Progenitor cell of endocrine pancreas (in vitro differentiated cells): ENCODE measurements at regions not wholly inside any gene's neighbourhood (a gene's known extent, or its start where the extent isn't known, plus 50 kb on each side); places are given as distances from the start of the nearest gene placed in this dataset.
A peak's percentile ranks its signal among the peaks of the same experiment; 100 is the strongest.

Source experiments
- DNase-seq: peaks from one replicate; pipeline ENCODE4 v3.0.0; 2021; ENCODE audit warnings: low spot score; ENCODE audit not compliant: unreplicated experiment
- H3K27ac Mint-ChIP-seq: 2 replicates; pipeline ENCODE4 v1.8.0; 2021; ENCODE audit warnings: mild to moderate bottlenecking, moderate library complexity, mixed read lengths
- H3K27me3 Mint-ChIP-seq: 2 replicates; pipeline ENCODE4 v1.8.0; 2021; ENCODE audit warnings: mixed read lengths
- H3K36me3 Mint-ChIP-seq: 2 replicates; pipeline ENCODE4 v1.8.0; 2022; ENCODE audit warnings: mixed read lengths; ENCODE audit not compliant: insufficient read depth
- H3K4me1 Mint-ChIP-seq: 2 replicates; pipeline ENCODE4 v1.8.0; 2021; ENCODE audit warnings: low read depth, mixed read lengths
- H3K4me3 Mint-ChIP-seq: 2 replicates; pipeline ENCODE4 v1.8.0; 2021; ENCODE audit warnings: low read depth, mild to moderate bottlenecking, moderate library complexity, mixed read lengths
- H3K9me3 Mint-ChIP-seq: 2 replicates; pipeline ENCODE4 v1.8.0; 2021; ENCODE audit warnings: low read depth, mixed read lengths
- TF ChIP-seq, protein P1 (sequence below): fragments of 200-600 bp; sonication (generic); IDR thresholded peaks from one replicate; pipeline ENCODE4 v1.5.0; 2021; ENCODE audit warnings: antibody characterized with exemption, mild to moderate bottlenecking; ENCODE audit not compliant: unreplicated experiment

GRCh38 chr5:136694258-136694657 lies 328.9 kb upstream of the TRPC7 start:
- H3K27ac Mint-ChIP-seq = no peak overlapping the region
- H3K9me3 Mint-ChIP-seq = peaks cover 10% of the 10 kb centered on the region
- no peaks in the 10 kb centered on the region for H3K4me1 Mint-ChIP-seq
- TF ChIP-seq, protein P1, sequence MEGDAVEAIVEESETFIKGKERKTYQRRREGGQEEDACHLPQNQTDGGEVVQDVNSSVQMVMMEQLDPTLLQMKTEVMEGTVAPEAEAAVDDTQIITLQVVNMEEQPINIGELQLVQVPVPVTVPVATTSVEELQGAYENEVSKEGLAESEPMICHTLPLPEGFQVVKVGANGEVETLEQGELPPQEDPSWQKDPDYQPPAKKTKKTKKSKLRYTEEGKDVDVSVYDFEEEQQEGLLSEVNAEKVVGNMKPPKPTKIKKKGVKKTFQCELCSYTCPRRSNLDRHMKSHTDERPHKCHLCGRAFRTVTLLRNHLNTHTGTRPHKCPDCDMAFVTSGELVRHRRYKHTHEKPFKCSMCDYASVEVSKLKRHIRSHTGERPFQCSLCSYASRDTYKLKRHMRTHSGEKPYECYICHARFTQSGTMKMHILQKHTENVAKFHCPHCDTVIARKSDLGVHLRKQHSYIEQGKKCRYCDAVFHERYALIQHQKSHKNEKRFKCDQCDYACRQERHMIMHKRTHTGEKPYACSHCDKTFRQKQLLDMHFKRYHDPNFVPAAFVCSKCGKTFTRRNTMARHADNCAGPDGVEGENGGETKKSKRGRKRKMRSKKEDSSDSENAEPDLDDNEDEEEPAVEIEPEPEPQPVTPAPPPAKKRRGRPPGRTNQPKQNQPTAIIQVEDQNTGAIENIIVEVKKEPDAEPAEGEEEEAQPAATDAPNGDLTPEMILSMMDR = no peak
- no peaks in the 10 kb centered on the region for H3K36me3 Mint-ChIP-seq
- no peaks in the 10 kb centered on the region for H3K27me3 Mint-ChIP-seq
- H3K4me3 Mint-ChIP-seq = no peak overlapping the region
- no peak for DNase-seq

DNA sequence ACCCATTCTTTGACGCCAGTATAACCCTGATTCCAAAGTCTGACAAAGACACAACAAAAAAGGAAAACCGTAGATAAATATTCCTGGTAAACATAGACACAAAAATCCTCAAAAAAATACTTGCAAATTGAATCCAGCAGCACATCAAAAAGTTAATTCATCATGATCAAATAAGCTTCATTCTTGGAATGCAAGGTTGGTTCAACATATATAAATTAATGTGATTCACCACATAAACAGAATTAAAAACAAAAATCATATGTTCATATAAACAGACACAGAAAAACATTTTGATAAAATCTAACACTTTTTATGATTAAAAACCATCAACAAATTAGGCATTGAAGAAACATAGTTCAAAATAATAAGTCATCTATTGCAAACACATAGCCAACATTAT lies 324.2 kb upstream of the TRPC7 start:
- H3K9me3 Mint-ChIP-seq = peaks cover 18% of the 10 kb centered on the region
- peaks cover 2% of the 10 kb centered on the region for H3K36me3 Mint-ChIP-seq
- H3K4me1 Mint-ChIP-seq = no peaks in the 10 kb centered on the region
- no peaks in the 10 kb centered on the region for H3K27me3 Mint-ChIP-seq
- TF ChIP-seq, protein P1 = no peak
- no peak overlapping the region for H3K4me3 Mint-ChIP-seq
- DNase-seq = no peak
- no peak overlapping the region for H3K27ac Mint-ChIP-seq

- Mint-ChIP-seq H3K36me3 (peaks cover 2% of the 10 kb centered on the region), H3K27ac (no peak overlapping the region), H3K4me3 (no peak overlapping the region), H3K9me3 (peaks cover 18% of the 10 kb centered on the region), H3K27me3 (no peaks in the 10 kb centered on the region), H3K4me1 (no peaks in the 10 kb centered on the region)
- no peak for DNase-seq
- TF ChIP-seq, protein P1 = peak; percentile 60
Measured at GRCh38 chr5:136686192-136686872, 321.0 kb upstream of the TRPC7 start.

DNA sequence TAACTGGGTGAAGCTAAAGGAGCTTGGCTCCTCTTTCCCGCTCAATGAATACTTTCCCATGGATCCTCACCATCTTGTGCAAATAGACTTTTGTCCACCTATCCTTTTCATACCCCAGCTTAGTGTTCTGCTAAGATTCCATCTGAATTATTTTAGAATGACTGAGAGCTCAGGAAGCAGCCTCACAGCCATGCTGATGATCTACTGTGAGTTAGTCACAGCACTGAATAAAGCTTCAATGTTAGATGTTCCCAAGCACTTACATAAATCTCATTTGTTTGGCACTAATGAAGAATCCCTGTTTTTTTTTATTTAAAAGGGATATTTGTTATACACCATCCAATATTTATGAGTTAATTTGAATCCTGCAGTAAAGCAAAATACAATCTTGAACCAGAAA lies 317.6 kb upstream of the TRPC7 start:
- H3K27ac Mint-ChIP-seq = no peak overlapping the region
- no peaks in the 10 kb centered on the region for H3K4me1 Mint-ChIP-seq
- H3K36me3 Mint-ChIP-seq = no peaks in the 10 kb centered on the region
- H3K27me3 Mint-ChIP-seq = no peaks in the 10 kb centered on the region
- TF ChIP-seq, protein P1 = no peak
- no peaks in the 10 kb centered on the region for H3K9me3 Mint-ChIP-seq
- DNase-seq = no peak
- no peak overlapping the region for H3K4me3 Mint-ChIP-seq

DNA sequence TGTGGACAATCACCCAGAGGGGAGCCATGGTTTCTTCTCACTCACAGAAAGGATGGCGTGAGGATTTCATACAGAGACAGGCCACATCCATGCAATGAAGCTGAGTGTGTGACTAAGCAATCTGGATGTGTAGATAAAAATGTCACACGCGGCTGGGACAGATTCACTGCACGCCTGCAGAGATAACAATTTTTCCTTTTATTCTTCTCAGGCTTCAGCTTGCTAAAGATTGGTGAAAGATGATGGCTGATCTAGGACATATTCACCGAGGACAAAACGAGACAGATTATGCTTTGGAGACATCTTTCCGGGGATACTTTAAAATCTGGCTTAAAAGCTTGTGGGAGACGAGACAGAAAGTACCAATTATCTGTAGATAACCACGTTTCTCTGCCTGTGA lies 313.9 kb upstream of the TRPC7 start:
- no peaks in the 10 kb centered on the region for H3K36me3 Mint-ChIP-seq
- TF ChIP-seq, protein P1 = no peak
- H3K27me3 Mint-ChIP-seq = no peaks in the 10 kb centered on the region
- H3K27ac Mint-ChIP-seq = no peak overlapping the region
- H3K4me3 Mint-ChIP-seq = no peak overlapping the region
- no peaks in the 10 kb centered on the region for H3K9me3 Mint-ChIP-seq
- peaks cover 6% of the 10 kb centered on the region for H3K4me1 Mint-ChIP-seq
- no peak for DNase-seq
